GM19397 (cell line): ENCODE measurements at regions not wholly inside any gene's neighbourhood (a gene's known extent, or its start where the extent isn't known, plus 50 kb on each side); places are given as distances from the start of the nearest gene placed in this dataset.

Experiments
- ATAC-seq: cut with Tn5 transposase; IDR thresholded peaks from one replicate; pipeline ENCODE4 v1.9.1; 2021; ENCODE audit warnings: mild to moderate bottlenecking, moderate library complexity; ENCODE audit not compliant: unreplicated experiment

- no peak for ATAC-seq
Observed at GRCh38 chr11:38323961-38324761, 1726.1 kb upstream of the RAG2 start.

- no peak for ATAC-seq
Observed at GRCh38 chr11:38315151-38315550, 1717.1 kb upstream of the RAG2 start.

- ATAC-seq = no peak
Observed at GRCh38 chr11:38307455-38307854, 1709.4 kb upstream of the RAG2 start.

- ATAC-seq = no peak
Observed at GRCh38 chr11:38305682-38306081, 1707.6 kb upstream of the RAG2 start.

GRCh38 chr11:38304926-38305325 lies 1706.9 kb upstream of the RAG2 start:
- no peak for ATAC-seq

- no peak for ATAC-seq
Observed at GRCh38 chr11:38302564-38302963, 1704.5 kb upstream of the RAG2 start.

GRCh38 chr11:38300570-38300969 lies 1702.5 kb upstream of the RAG2 start:
- ATAC-seq = no peak

GRCh38 chr11:38296211-38296776 lies 1698.3 kb upstream of the RAG2 start:
- ATAC-seq = no peak

GRCh38 chr11:38282718-38283117 lies 1684.7 kb upstream of the RAG2 start:
- ATAC-seq = no peak

- ATAC-seq = no peak
Observed at GRCh38 chr11:38278457-38279141, 1680.6 kb upstream of the RAG2 start.

- no peak for ATAC-seq
Observed at GRCh38 chr11:38274031-38274430, 1676.0 kb upstream of the RAG2 start.

GRCh38 chr11:38272376-38272775 lies 1674.3 kb upstream of the RAG2 start:
- ATAC-seq = no peak

GRCh38 chr11:38266691-38267090 lies 1668.7 kb upstream of the RAG2 start:
- no peak for ATAC-seq

GRCh38 chr11:38256436-38256835 lies 1658.4 kb upstream of the RAG2 start:
- no peak for ATAC-seq

GRCh38 chr11:38254913-38255312 lies 1656.9 kb upstream of the RAG2 start:
- ATAC-seq = no peak

GRCh38 chr11:38252620-38253019 lies 1654.6 kb upstream of the RAG2 start:
- ATAC-seq = no peak

- no peak for ATAC-seq
Observed at GRCh38 chr11:38246451-38246850, 1648.4 kb upstream of the RAG2 start.

- ATAC-seq = no peak
Observed at GRCh38 chr11:38226684-38227083, 1628.6 kb upstream of the RAG2 start.

- ATAC-seq = no peak
Observed at GRCh38 chr11:38221295-38221694, 1623.3 kb upstream of the RAG2 start.

- no peak for ATAC-seq
Observed at GRCh38 chr11:38219636-38220035, 1621.6 kb upstream of the RAG2 start.

- ATAC-seq = no peak
Observed at GRCh38 chr11:38208951-38209350, 1610.9 kb upstream of the RAG2 start.

GRCh38 chr11:38206663-38207062 lies 1608.6 kb upstream of the RAG2 start:
- ATAC-seq = no peak
